Kidney (tissue), 13 donors: ENCODE measurements at regions not wholly inside any gene's neighbourhood (a gene's known extent, or its start where the extent isn't known, plus 50 kb on each side); places are given as distances from the start of the nearest gene placed in this dataset.
"Not testable (repeated sequence)": the region's sequence is repeated elsewhere in the genome, so short reads cannot be mapped to it uniquely, and the experiment has no call there.

ENCODE experiments used
- DNase-seq, 5 donors: peaks; one replicate each; pipeline ENCODE4 v3.0.0-alpha.2; 2013 to 2020
- FAIRE-seq: peaks from 2 replicates; lab custom pipeline; 2012; peaks lifted over from hg19 to GRCh38; lab: Jason Lieb, UNC
- H3K27ac ChIP-seq, 2 donors: one replicate each; pipeline ENCODE4 v1.7.0; 2013; ENCODE audit warnings: low read depth in 2 of 2, low read length in 2 of 2, inconsistent platforms in 1 of 2
- H3K27me3 ChIP-seq: one replicate; pipeline ENCODE4 v1.7.1; 2013; ENCODE audit warnings: low read length, inconsistent platforms; ENCODE audit not compliant: control insufficient read depth, insufficient read depth
- H3K36me3 ChIP-seq, 3 donors: one replicate each; pipeline versions ENCODE4 v1.7.0 to v1.7.1; 2013; ENCODE audit warnings: low read length in 3 of 3, control low read depth in 1 of 3, inconsistent platforms in 1 of 3; ENCODE audit not compliant: insufficient read depth in 3 of 3, control insufficient read depth in 2 of 3
- H3K4me1 ChIP-seq, 3 donors: one replicate each; pipeline versions ENCODE4 v1.7.0 to v1.7.1; 2013; ENCODE audit warnings: low read length in 3 of 3, inconsistent platforms in 1 of 3, low read depth in 1 of 3; ENCODE audit not compliant: control insufficient read depth in 2 of 3, insufficient read depth in 2 of 3
- H3K4me3 ChIP-seq, 3 donors: one replicate each; pipeline versions ENCODE4 v1.7.0 to v1.8.1; 2013; ENCODE audit warnings: low read length in 3 of 3, control low read depth in 1 of 3, inconsistent platforms in 1 of 3
- H3K9ac ChIP-seq, 3 donors: one replicate each; pipeline versions ENCODE4 v1.7.0 to v1.7.1; 2013; ENCODE audit warnings: low read length in 3 of 3, control low read depth in 1 of 3, inconsistent platforms in 1 of 3
- H3K9me3 ChIP-seq, 3 donors: one replicate each; pipeline versions ENCODE4 v1.7.0 to v1.7.1; 2013; ENCODE audit warnings: low read length in 3 of 3, control low read depth in 1 of 3, inconsistent platforms in 1 of 3; ENCODE audit not compliant: control insufficient read depth in 2 of 3, insufficient read depth in 1 of 3
- intact Hi-C: fragments of 100-400 bp; cut with DNase I; formaldehyde crosslinking; loops from one replicate; pipeline ENCODE4 v1.11.1; 2022
- TF ChIP-seq, protein P1 (sequence below): IDR thresholded peaks from 3 replicates; pipeline ENCODE4 v1.5.1; 2012; ENCODE audit warnings: mild to moderate bottlenecking, moderate library complexity, borderline replicate concordance; ENCODE audit not compliant: insufficient read depth; ENCODE audit errors: extremely low read depth
- donor health status: control.
- donor health status: control.
- donor health status: control.
- donor health status: control.
- donor health status: control.
- donor health status: DM: yes; HTN: yes; CAD: no.
- donor health status: Normal renal cell carcinoma (clear cell type).

DNA sequence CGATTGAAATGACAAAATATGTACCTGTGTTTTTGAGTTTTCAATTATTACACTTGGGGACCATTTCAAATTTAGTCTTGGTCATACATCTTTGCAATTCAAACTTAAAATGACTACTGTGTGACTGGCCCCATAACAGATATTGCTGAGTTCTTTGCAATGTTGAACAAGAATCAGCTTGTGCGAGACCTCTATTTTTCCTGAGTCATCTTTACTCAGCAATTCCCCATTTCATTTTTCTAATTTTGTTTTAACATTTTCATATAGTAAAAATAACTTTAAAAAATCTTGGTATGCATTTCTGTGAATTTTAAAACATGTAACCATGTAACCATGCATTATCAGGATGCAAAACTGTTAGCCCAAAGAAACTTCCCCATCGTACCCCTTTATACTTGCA, 678.1 kb downstream of the ANKRD7 start:
- intact Hi-C loops: no loop called here
- H3K27ac ChIP-seq: no peak overlapping the region
- H3K9me3 ChIP-seq: no peaks in the 10 kb centered on the region
- H3K36me3 ChIP-seq: no peaks in the 10 kb centered on the region
- DNase-seq: no peak
- no peak overlapping the region for H3K9ac ChIP-seq
- TF ChIP-seq, protein P1, sequence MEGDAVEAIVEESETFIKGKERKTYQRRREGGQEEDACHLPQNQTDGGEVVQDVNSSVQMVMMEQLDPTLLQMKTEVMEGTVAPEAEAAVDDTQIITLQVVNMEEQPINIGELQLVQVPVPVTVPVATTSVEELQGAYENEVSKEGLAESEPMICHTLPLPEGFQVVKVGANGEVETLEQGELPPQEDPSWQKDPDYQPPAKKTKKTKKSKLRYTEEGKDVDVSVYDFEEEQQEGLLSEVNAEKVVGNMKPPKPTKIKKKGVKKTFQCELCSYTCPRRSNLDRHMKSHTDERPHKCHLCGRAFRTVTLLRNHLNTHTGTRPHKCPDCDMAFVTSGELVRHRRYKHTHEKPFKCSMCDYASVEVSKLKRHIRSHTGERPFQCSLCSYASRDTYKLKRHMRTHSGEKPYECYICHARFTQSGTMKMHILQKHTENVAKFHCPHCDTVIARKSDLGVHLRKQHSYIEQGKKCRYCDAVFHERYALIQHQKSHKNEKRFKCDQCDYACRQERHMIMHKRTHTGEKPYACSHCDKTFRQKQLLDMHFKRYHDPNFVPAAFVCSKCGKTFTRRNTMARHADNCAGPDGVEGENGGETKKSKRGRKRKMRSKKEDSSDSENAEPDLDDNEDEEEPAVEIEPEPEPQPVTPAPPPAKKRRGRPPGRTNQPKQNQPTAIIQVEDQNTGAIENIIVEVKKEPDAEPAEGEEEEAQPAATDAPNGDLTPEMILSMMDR: no peak
- no peak for FAIRE-seq
- no peaks in the 10 kb centered on the region for H3K27me3 ChIP-seq
- H3K4me1 ChIP-seq: no peaks in the 10 kb centered on the region
- H3K4me3 ChIP-seq: no peak overlapping the region

- TF ChIP-seq, protein P1: no peak
- Histone ChIP-seq H3K27ac (no peak overlapping the region), H3K4me1 (no peaks in the 10 kb centered on the region), H3K27me3 (no peaks in the 10 kb centered on the region), H3K36me3 (no peaks in the 10 kb centered on the region), H3K9ac (no peak overlapping the region), H3K9me3 (no peaks in the 10 kb centered on the region), H3K4me3 (no peak overlapping the region)
- DNase-seq (no peak), FAIRE-seq (no peak)
- intact Hi-C loops: no loop called here
Observed at GRCh38 chr7:118907911-118908527, 683.5 kb downstream of the ANKRD7 start.

DNA sequence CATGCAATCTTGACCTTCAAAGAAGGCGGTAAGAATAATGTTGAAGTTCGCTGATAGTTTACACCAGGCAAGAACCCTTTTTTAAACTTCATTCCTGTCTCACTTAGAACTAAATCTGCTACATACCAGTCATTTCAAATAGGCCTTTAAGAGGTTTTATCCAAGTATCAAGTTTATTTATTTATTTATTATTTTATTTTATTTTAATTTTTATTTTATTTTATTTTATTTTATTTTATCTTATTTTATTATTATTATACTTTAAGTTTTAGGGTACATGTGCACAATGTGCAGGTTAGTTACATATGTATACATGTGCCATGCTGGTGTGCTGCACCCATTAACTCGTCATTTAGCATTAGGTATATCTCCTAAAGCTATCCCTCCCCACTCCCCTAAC, 691.6 kb downstream of the ANKRD7 start:
- H3K36me3 ChIP-seq, H3K9me3 ChIP-seq, H3K27me3 ChIP-seq, H3K9ac ChIP-seq, intact Hi-C loops, H3K4me1 ChIP-seq, DNase-seq, H3K27ac ChIP-seq, H3K4me3 ChIP-seq, FAIRE-seq: not testable (repeated sequence)

- Histone ChIP-seq H3K9me3 (no peaks in the 10 kb centered on the region), H3K4me3 (no peak overlapping the region), H3K36me3 (no peaks in the 10 kb centered on the region), H3K27ac (no peak overlapping the region), H3K4me1 (no peaks in the 10 kb centered on the region), H3K9ac (no peak overlapping the region), H3K27me3 (no peaks in the 10 kb centered on the region)
- peak in 2 of 5 donors; percentile 30 to 43 for DNase-seq
- intact Hi-C loops: no loop called here
- peak; percentile 93 for FAIRE-seq
- TF ChIP-seq, protein P1: peak; percentile 19
Observed at GRCh38 chr7:118918556-118918955, 694.1 kb downstream of the ANKRD7 start.
